RPMI8226 (cell line): ENCODE measurements at regions not wholly inside any gene's neighbourhood (a gene's known extent, or its start where the extent isn't known, plus 50 kb on each side); places are given as distances from the start of the nearest gene placed in this dataset.

Experiments
- DNase-seq: peaks from one replicate; pipeline ENCODE4 v3.0.0-alpha.2; 2015

GRCh38 chr1:118717893-118718292 is 270.2 kb downstream of the TBX15 start:
- DNase-seq, result no peak

- DNase-seq, result no peak
Observed at GRCh38 chr1:118716775-118717174, 271.4 kb downstream of the TBX15 start.

GRCh38 chr1:118711356-118711755 is 276.8 kb downstream of the TBX15 start:
- DNase-seq, result no peak

GRCh38 chr1:118698911-118699310 is 289.2 kb downstream of the TBX15 start:
- DNase-seq, result no peak

GRCh38 chr1:118692143-118692542 is 296.0 kb downstream of the TBX15 start:
- DNase-seq, result no peak

GRCh38 chr1:118688891-118689290 is 299.3 kb downstream of the TBX15 start:
- no peak for DNase-seq

GRCh38 chr1:118661769-118662320 is 326.3 kb downstream of the TBX15 start:
- no peak for DNase-seq

- DNase-seq, result no peak
Observed at GRCh38 chr1:118660769-118661168, 327.4 kb downstream of the TBX15 start.

- no peak for DNase-seq
Observed at GRCh38 chr1:118659646-118660045, 328.5 kb downstream of the TBX15 start.

- DNase-seq, result no peak
Observed at GRCh38 chr1:118650107-118650807, 337.9 kb downstream of the TBX15 start.

GRCh38 chr1:118649369-118650106 is 338.6 kb downstream of the TBX15 start:
- DNase-seq, result no peak

GRCh38 chr1:118636004-118636403 is 352.1 kb downstream of the TBX15 start:
- no peak for DNase-seq

- DNase-seq, result no peak
Observed at GRCh38 chr1:118627435-118627834, 360.7 kb downstream of the TBX15 start.

- DNase-seq, result no peak
Observed at GRCh38 chr1:118621839-118622238, 366.3 kb downstream of the TBX15 start.

GRCh38 chr1:118618618-118619340 is 369.4 kb downstream of the TBX15 start:
- no peak for DNase-seq

GRCh38 chr1:118617916-118618315 is 370.2 kb downstream of the TBX15 start:
- DNase-seq, result no peak

- DNase-seq, result no peak
Observed at GRCh38 chr1:118615066-118615465, 373.1 kb downstream of the TBX15 start.

GRCh38 chr1:118589238-118589846 is 398.8 kb downstream of the TBX15 start:
- no peak for DNase-seq

GRCh38 chr1:118588566-118588965 is 399.6 kb downstream of the TBX15 start:
- no peak for DNase-seq

- DNase-seq, result no peak
Observed at GRCh38 chr1:118578276-118578675, 393.2 kb upstream of the SPAG17 start.

GRCh38 chr1:118575060-118575459 is 390.0 kb upstream of the SPAG17 start:
- no peak for DNase-seq

GRCh38 chr1:118564961-118565703 is 380.1 kb upstream of the SPAG17 start:
- DNase-seq, result no peak
